PFSK-1 (cell line): ENCODE measurements at regions not wholly inside any gene's neighbourhood (a gene's known extent, or its start where the extent isn't known, plus 50 kb on each side); places are given as distances from the start of the nearest gene placed in this dataset.

ENCODE experiments used
- FOXP2 ChIP-seq: optimal IDR thresholded peaks from 2 replicates; pipeline ENCODE3; 2011; ENCODE audit warnings: borderline replicate concordance, control low read depth, inconsistent platforms; ENCODE audit not compliant: insufficient read depth; ENCODE audit errors: extremely low read length, extremely low read depth
- POLR2AphosphoS5 ChIP-seq: IDR thresholded peaks from 2 replicates; pipeline ENCODE4 v1.6.1; 2012; ENCODE audit warnings: low read depth, mild to moderate bottlenecking, control low read depth, low read length, moderate library complexity
- SIN3A ChIP-seq: IDR thresholded peaks from 2 replicates; pipeline ENCODE4 v1.6.1; 2012; ENCODE audit warnings: mild to moderate bottlenecking, low read length, moderate library complexity, borderline replicate concordance; ENCODE audit not compliant: insufficient read depth
- TAF1 ChIP-seq: IDR thresholded peaks from 2 replicates; pipeline ENCODE4 v1.6.1; 2012; ENCODE audit warnings: low read length, control low read depth, borderline replicate concordance; ENCODE audit not compliant: insufficient read depth
- TF ChIP-seq, protein P1 (sequence below), 2 experiments: IDR thresholded peaks; 2 replicates each; pipeline versions ENCODE4 v1.6.1 to v1.8.0; 2011 to 2012; ENCODE audit warnings: low read depth in 2 of 2, low read length in 2 of 2, control low read depth in 1 of 2, inconsistent platforms in 1 of 2, mild to moderate bottlenecking in 1 of 2, moderate library complexity in 1 of 2; ENCODE audit not compliant: insufficient read depth in 1 of 2

DNA sequence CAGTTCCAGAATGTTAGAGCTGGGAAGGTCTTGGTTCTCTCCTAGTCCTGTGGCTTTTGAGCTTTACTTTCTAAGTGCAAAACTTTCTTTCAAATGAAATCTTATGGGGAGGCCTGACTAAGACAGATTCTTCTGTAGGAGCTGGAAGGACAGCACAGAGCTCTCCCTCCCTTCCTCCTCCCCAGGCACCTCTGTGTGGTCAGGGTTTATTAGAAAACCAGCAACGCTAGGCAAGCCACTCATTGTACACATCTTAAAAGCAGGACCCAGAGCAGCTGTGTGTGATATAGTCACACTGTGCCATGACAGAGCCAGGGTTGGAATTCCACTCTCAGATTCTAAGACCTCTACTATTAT is 241.1 kb upstream of the RAB4A start:
- TF ChIP-seq TAF1, result no peak
- TF ChIP-seq POLR2AphosphoS5, result no peak
- no peak for TF ChIP-seq SIN3A
- no peak for TF ChIP-seq FOXP2
- TF ChIP-seq, protein P1, sequence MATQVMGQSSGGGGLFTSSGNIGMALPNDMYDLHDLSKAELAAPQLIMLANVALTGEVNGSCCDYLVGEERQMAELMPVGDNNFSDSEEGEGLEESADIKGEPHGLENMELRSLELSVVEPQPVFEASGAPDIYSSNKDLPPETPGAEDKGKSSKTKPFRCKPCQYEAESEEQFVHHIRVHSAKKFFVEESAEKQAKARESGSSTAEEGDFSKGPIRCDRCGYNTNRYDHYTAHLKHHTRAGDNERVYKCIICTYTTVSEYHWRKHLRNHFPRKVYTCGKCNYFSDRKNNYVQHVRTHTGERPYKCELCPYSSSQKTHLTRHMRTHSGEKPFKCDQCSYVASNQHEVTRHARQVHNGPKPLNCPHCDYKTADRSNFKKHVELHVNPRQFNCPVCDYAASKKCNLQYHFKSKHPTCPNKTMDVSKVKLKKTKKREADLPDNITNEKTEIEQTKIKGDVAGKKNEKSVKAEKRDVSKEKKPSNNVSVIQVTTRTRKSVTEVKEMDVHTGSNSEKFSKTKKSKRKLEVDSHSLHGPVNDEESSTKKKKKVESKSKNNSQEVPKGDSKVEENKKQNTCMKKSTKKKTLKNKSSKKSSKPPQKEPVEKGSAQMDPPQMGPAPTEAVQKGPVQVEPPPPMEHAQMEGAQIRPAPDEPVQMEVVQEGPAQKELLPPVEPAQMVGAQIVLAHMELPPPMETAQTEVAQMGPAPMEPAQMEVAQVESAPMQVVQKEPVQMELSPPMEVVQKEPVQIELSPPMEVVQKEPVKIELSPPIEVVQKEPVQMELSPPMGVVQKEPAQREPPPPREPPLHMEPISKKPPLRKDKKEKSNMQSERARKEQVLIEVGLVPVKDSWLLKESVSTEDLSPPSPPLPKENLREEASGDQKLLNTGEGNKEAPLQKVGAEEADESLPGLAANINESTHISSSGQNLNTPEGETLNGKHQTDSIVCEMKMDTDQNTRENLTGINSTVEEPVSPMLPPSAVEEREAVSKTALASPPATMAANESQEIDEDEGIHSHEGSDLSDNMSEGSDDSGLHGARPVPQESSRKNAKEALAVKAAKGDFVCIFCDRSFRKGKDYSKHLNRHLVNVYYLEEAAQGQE (IDR thresholded peaks at IDR 0.05; ENCODE audit: insufficient read depth in 1 of 2, low read depth in 2 of 2, low read length in 2 of 2), result no peak

DNA sequence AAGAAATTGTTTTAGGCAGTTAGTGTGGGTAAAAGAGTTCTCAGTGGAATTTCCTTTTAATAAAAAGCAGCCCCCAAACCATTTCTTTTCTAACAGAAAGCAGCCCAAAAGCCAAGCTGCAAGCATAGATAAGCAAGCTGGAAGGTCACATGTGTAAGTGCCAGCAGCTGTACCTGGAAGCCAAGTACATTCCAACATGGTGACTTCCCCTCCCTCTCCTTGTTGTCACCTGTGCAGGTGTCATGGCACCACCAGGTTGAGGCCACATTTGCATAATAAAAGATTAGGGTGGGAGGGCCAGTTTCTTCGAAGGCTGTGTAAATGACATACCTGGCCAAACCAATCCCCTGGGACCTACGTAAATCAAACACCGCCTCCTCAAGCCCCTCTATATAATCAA is 240.3 kb upstream of the RAB4A start:
- TF ChIP-seq, protein P1 (IDR thresholded peaks at IDR 0.05; ENCODE audit: insufficient read depth in 1 of 2, low read depth in 2 of 2, low read length in 2 of 2), result no peak
- TF ChIP-seq POLR2AphosphoS5 (no peak), SIN3A (no peak), TAF1 (no peak), FOXP2 (no peak)

DNA sequence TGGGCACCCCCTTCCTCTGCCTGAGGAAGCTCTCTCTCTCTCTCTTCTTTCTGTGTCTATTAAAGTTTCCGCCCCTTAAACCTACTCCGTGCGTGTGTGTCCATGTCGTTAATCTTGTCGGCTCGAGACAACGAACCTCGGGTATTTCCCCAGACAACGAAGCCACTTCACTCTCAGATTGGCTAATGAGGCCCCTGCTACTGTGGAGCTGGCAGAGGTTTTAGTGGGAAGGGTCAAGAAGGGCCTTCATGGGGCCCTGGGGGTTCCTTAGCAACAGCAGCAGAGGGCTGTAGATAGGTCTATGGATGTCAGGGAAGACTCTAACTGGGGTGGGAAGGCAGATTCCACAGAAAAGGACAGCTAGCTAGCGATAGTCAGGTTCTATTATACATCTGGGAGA is 239.8 kb upstream of the RAB4A start:
- no peak for TF ChIP-seq SIN3A
- no peak for TF ChIP-seq FOXP2
- TF ChIP-seq, protein P1 (IDR thresholded peaks at IDR 0.05; ENCODE audit: insufficient read depth in 1 of 2, low read depth in 2 of 2, low read length in 2 of 2), result no peak
- TF ChIP-seq POLR2AphosphoS5, result no peak
- TF ChIP-seq TAF1, result no peak

DNA sequence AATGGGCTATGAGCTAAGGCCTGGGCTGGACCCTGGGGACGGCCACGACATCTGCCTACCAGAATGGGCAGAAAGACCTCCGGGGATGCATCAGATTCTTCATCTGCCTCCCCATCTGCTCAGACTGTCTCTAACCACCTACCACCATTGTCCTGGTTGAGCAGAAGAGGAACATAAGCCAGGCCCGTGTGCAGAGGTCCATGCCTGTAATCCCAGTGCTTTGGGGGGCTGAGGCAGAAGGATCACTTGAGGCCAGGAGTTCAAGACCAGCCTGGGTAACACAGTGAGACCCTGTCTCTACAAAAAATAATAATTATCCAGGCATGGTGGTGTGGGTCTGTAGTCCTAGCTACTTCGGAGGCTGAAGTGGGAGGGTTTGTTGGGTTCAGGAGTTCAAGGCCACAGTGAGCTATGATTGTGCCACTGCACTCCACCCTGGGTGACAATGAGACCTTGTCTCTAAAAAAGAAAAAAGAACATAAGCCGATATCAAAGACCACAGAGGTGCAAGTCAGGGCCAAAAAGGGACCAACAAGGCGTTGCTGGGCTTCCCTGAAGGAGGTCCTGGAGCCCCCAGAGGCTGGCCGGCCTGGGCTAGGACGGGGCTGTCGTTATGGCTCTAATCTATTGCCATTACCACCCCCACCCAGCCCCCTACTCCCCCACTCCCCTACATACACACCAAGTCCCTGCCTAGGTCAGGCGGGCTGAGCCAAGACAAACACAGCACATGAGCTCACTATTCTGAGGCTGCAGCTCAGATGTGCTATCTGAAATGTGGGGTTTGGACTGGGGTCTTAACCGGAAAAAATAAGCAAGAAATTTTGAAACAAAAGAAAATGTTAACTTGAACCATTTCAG is 239.2 kb upstream of the RAB4A start:
- TF ChIP-seq, protein P1 (IDR thresholded peaks at IDR 0.05; ENCODE audit: insufficient read depth in 1 of 2, low read depth in 2 of 2, low read length in 2 of 2), result no peak
- TF ChIP-seq SIN3A, result no peak
- no peak for TF ChIP-seq TAF1
- no peak for TF ChIP-seq POLR2AphosphoS5
- TF ChIP-seq FOXP2, result no peak

DNA sequence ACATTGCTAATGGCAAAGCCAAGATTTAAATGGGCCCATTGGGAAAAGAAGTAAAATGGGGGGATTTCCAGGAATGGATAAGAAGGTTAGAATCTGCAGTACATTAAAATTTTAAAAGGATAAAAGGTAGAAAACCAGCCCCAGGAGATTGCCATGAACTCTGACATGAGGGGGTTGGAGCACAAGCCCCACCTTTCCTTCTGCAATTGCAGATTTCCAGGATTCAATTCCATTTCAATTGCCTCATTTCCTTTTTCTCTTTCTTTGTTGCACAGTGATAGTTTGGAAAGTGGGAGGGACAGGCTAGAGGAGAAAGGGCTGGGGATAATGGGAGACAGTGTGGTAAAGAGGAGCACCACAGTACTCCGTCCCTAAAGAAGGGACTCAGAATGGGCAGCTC is 238.5 kb upstream of the RAB4A start:
- TF ChIP-seq SIN3A (no peak), TAF1 (no peak), POLR2AphosphoS5 (no peak), FOXP2 (no peak)
- TF ChIP-seq, protein P1 (IDR thresholded peaks at IDR 0.05; ENCODE audit: insufficient read depth in 1 of 2, low read depth in 2 of 2, low read length in 2 of 2), result no peak
